Esophagus squamous epithelium (tissue), 5 donors: ENCODE measurements at regions not wholly inside any gene's neighbourhood (a gene's known extent, or its start where the extent isn't known, plus 50 kb on each side); places are given as distances from the start of the nearest gene placed in this dataset.
"Not testable (repeated sequence)": the region's sequence is repeated elsewhere in the genome, so short reads cannot be mapped to it uniquely, and the experiment has no call there.

ENCODE experiments used
- DNase-seq: peaks from one replicate; lab custom pipeline; 2025; lab: John Stamatoyannopoulos, UW
- H3K27ac ChIP-seq, 4 donors: fragments of 200-600 bp; sonication (generic); one replicate each; pipeline ENCODE4 v1.5.1; 2016 to 2019; ENCODE audit warnings: mild to moderate bottlenecking in 1 of 4
- H3K27me3 ChIP-seq, 4 donors: fragments of 200-600 bp; sonication (generic); 1 replicate in 3 of 4; 2 replicates in 1 of 4; pipeline versions ENCODE4 v1.5.1 to v1.6.0; 2017 to 2021; ENCODE audit warnings: antibody characterized with exemption in 1 of 4
- H3K36me3 ChIP-seq, 3 donors: fragments of 200-600 bp; sonication (generic); one replicate each; pipeline ENCODE4 v1.5.1; 2016 to 2019
- H3K4me1 ChIP-seq, 3 donors: fragments of 200-600 bp; sonication (generic); one replicate each; pipeline ENCODE4 v1.5.1; 2017 to 2019
- H3K4me3 ChIP-seq, 4 donors: fragments of 200-600 bp; sonication (generic); 1 replicate in 3 of 4; 2 replicates in 1 of 4; pipeline ENCODE4 v1.5.1; 2016 to 2019; ENCODE audit warnings: mild to moderate bottlenecking in 2 of 4, moderate library complexity in 1 of 4
- H3K9me3 ChIP-seq, 3 donors: fragments of 200-600 bp; sonication (generic); one replicate each; pipeline ENCODE4 v1.5.1; 2016 to 2019
- POLR2A ChIP-seq, 4 donors: fragments of 450-650 bp; IDR thresholded peaks; one replicate each; pipeline ENCODE4 v1.6.1; 2017; ENCODE audit warnings: antibody characterized with exemption in 4 of 4, mild to moderate bottlenecking in 4 of 4, moderate library complexity in 3 of 4
- WGBS, 2 donors: methylation state at CpG; one replicate each; pipeline ENCODE4 v1.1.5; 2018; 5-methylcytosine and 5-hydroxymethylcytosine counted together
- intact Hi-C: fragments of 100-400 bp; cut with DNase I; formaldehyde crosslinking; loops from one replicate; pipeline ENCODE4 v1.15.0; 2022
- TF ChIP-seq, protein P1 (sequence below), 6 experiments: fragments of 450-650 bp in 4 of 6; fragments of 200-600 bp in 2 of 6; sonication (generic) in 2 of 6; IDR thresholded peaks; one replicate each; pipeline ENCODE4 v1.5.1; 2016 to 2019; ENCODE audit warnings: antibody characterized with exemption in 6 of 6, mild to moderate bottlenecking in 4 of 6, moderate library complexity in 4 of 6
- donor health status: DM: yes; HTN: yes; CAD: no.

DNA sequence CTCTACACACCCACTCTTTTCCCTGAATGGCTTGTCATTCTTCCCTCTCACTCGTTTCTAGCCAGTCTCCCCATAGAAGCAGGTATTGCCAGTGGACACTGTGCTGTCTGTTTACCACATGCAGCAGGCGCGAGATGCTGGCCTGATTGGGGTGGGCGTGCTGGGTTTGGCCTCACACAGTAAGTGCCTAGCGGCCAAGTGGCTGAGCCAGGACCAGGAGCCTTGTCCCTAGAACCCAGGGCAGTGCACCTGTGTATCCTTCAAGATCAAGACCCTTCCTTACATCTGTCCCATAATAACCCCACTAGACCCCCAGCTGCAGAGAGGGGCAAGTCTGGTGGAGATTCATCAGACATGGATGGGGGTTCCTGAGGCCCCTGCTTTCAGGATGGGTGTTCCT, 112.8 kb upstream of the IRX4 start:
- Histone ChIP-seq H3K4me3 (no peak overlapping the region), H3K27ac (no peak overlapping the region), H3K4me1 (peaks cover 0 to 10% (median 0%) of the 10 kb centered on the region in 3 donors), H3K9me3 (no peaks in the 10 kb centered on the region), H3K36me3 (no peaks in the 10 kb centered on the region), H3K27me3 (no peaks in the 10 kb centered on the region)
- intact Hi-C loops = no loop called here
- no peak for DNase-seq
- 17 to 56% methylated on average over 1 to 3 of the region's 5 CpGs for WGBS, 2 donors
- TF ChIP-seq, protein P1, sequence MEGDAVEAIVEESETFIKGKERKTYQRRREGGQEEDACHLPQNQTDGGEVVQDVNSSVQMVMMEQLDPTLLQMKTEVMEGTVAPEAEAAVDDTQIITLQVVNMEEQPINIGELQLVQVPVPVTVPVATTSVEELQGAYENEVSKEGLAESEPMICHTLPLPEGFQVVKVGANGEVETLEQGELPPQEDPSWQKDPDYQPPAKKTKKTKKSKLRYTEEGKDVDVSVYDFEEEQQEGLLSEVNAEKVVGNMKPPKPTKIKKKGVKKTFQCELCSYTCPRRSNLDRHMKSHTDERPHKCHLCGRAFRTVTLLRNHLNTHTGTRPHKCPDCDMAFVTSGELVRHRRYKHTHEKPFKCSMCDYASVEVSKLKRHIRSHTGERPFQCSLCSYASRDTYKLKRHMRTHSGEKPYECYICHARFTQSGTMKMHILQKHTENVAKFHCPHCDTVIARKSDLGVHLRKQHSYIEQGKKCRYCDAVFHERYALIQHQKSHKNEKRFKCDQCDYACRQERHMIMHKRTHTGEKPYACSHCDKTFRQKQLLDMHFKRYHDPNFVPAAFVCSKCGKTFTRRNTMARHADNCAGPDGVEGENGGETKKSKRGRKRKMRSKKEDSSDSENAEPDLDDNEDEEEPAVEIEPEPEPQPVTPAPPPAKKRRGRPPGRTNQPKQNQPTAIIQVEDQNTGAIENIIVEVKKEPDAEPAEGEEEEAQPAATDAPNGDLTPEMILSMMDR (IDR thresholded peaks at IDR 0.05) = no peak

DNA sequence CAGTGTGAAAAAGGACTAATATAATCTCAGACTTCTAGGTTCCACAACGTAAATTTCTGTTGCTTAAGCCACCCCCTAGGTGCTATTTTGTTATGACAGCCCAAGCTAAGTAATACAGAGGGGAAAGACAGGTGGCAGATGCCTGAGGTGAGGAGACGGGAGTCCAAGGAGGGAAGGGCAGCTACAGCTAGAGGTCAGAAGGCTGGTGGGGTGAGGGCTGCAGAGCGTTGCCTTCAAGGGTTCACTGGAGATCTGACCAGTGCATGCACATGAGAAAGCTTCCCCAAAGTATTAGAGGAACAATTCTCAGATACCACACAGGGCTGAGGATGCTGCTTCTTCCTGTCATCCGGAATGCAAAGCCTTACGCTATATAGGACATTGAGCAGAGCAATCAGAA, 104.7 kb upstream of the IRX4 start:
- Histone ChIP-seq H3K4me1 (no peaks in the 10 kb centered on the region), H3K27me3 (no peaks in the 10 kb centered on the region), H3K36me3 (no peaks in the 10 kb centered on the region), H3K27ac (no peak overlapping the region), H3K4me3 (no peak overlapping the region), H3K9me3 (no peaks in the 10 kb centered on the region)
- no peak for DNase-seq
- WGBS, 2 donors = 72 to 75% methylated on average over 5 of the region's 5 CpGs
- intact Hi-C loops = no loop called here
- TF ChIP-seq, protein P1 (IDR thresholded peaks at IDR 0.05) = no peak
- TF ChIP-seq POLR2A (IDR thresholded peaks at IDR 0.05) = no peak

DNA sequence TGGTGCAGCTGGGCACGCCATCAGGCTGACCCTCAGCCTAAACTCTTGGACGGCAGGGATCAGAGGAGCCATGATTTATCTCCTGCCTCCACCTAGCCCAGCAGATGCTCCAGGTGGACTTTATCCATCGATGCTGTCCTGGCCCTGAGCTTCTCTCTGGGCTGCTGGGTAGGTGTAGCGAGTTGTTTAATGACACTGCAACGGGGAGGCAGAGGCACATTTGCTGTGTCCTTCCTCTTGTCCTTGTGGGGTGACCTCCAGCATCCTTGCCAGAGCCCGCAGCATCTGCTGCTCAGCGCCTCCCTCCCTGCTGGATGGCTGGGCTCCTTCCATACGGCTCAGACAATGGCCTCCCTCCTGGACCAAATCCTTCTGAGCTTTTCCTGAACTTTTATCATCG, 103.1 kb upstream of the IRX4 start:
- H3K27me3 ChIP-seq = no peaks in the 10 kb centered on the region
- no peak for DNase-seq
- no peak overlapping the region for H3K27ac ChIP-seq
- intact Hi-C loops = no loop called here
- H3K36me3 ChIP-seq = no peaks in the 10 kb centered on the region
- H3K9me3 ChIP-seq = no peaks in the 10 kb centered on the region
- no peak overlapping the region for H3K4me3 ChIP-seq
- TF ChIP-seq, protein P1 (IDR thresholded peaks at IDR 0.05) = no peak
- TF ChIP-seq POLR2A (IDR thresholded peaks at IDR 0.05) = no peak
- 76 to 77% methylated on average over 8 to 9 of the region's 9 CpGs for WGBS, 2 donors
- no peaks in the 10 kb centered on the region for H3K4me1 ChIP-seq

DNA sequence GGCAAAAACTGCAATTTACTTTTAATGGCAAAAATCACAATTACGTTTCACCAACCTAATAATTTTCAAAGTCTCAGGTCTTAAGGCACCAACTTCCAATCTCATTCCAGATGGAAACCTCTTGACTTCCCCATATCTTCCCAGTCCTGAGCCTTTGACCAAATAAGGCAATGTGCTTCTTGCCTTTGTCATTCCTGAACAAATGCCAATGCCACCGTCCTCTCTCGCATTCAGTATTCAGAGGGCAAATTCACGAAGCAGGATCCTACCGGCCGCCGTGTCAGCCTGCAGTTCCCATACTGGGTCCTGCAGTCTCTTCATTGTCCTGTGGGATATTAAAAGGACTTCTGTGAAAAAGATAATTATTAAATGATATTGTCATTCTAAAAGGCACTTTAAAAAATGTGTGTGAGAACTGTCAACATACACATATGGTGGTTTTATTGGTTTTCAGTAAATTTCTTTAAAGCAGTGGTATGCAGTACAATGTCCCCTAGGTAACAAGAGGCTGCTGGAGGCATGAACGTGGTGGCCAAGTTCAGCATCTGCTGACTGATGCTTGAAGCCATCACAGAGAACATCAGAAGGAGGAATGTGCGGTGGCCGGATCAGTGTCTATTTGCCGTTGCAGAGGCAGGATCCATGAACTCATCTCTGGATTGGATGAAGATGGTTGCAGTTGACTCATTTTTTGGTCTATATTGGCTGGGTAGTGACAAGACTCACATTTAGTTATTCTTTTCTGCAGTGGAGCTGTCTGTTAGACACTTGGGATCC, 101.4 kb upstream of the IRX4 start:
- Histone ChIP-seq H3K27ac (no peak overlapping the region), H3K9me3 (no peaks in the 10 kb centered on the region), H3K4me3 (no peak overlapping the region), H3K27me3 (no peaks in the 10 kb centered on the region), H3K4me1 (no peaks in the 10 kb centered on the region), H3K36me3 (no peaks in the 10 kb centered on the region)
- no peak for DNase-seq
- TF ChIP-seq, protein P1 (IDR thresholded peaks at IDR 0.05) = no peak
- no peak for TF ChIP-seq POLR2A (IDR thresholded peaks at IDR 0.05)
- intact Hi-C loops = no loop called here
- 84 to 87% methylated on average over 9 to 11 of the region's 11 CpGs for WGBS, 2 donors

DNA sequence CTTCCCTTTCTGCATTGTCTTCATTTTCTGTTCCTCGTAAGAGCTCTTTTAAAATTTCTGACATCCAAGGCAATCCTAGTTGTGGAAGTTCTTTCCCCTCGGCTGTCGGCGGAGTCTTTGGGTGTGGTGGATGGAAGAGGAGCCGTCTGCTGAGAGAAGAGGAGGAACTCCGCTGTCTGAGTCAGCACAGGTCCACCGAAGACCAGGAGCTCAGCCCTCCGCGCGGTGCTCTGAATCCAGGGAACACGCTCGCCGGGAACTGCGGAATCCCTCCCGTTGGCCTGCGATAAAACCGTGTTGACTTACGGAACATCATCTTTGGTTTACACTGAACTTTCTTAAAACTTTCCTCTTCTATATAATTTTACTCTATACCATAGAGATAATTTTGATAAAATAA, 100.7 kb upstream of the IRX4 start:
- H3K36me3 ChIP-seq = no peaks in the 10 kb centered on the region
- 91 to 93% methylated on average over 18 of the region's 18 CpGs for WGBS, 2 donors
- no peaks in the 10 kb centered on the region for H3K27me3 ChIP-seq
- H3K9me3 ChIP-seq = no peaks in the 10 kb centered on the region
- no peak overlapping the region for H3K27ac ChIP-seq
- intact Hi-C loops = no loop called here
- TF ChIP-seq, protein P1 (IDR thresholded peaks at IDR 0.05) = no peak
- TF ChIP-seq POLR2A (IDR thresholded peaks at IDR 0.05) = no peak
- H3K4me3 ChIP-seq = no peak overlapping the region
- H3K4me1 ChIP-seq = no peaks in the 10 kb centered on the region
- DNase-seq = no peak

DNA sequence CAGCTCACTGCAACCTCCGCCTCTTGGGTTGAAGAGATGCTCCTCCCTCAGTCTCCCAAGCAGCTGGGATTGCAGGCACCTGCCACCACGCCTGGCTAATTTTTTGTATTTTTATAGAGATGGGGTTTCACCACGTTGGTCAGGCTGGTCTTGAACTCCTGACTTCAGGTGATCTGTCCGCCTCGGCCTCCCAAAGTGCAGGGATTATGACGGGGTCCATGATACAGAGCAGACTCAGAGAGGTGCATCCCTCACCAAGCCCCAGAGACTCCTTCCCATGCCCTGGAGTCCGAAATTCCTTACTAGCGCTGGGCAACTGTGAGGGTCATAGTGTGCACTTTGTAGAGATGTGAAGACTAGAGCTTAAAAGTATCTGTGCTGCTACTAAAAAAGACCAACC, 99.8 kb upstream of the IRX4 start:
- H3K36me3 ChIP-seq, H3K27ac ChIP-seq, H3K27me3 ChIP-seq, intact Hi-C loops, H3K9me3 ChIP-seq, H3K4me1 ChIP-seq, DNase-seq, H3K4me3 ChIP-seq: not testable (repeated sequence)
- 81 to 90% methylated on average over 6 to 8 of the region's 8 CpGs for WGBS, 2 donors
